ENCODE measurements at regions not wholly inside any gene's neighbourhood (a gene's known extent, or its start where the extent isn't known, plus 50 kb on each side); places are given as distances from the start of the nearest gene placed in this dataset.
"Not testable (repeated sequence)": the region's sequence is repeated elsewhere in the genome, so short reads cannot be mapped to it uniquely, and the experiment has no call there.

- no peak for DNase-seq (ENCODE audit: low spot score)
Measured at GRCh38 chr7:68707958-68708357, 890.3 kb upstream of the AUTS2 start.

DNA sequence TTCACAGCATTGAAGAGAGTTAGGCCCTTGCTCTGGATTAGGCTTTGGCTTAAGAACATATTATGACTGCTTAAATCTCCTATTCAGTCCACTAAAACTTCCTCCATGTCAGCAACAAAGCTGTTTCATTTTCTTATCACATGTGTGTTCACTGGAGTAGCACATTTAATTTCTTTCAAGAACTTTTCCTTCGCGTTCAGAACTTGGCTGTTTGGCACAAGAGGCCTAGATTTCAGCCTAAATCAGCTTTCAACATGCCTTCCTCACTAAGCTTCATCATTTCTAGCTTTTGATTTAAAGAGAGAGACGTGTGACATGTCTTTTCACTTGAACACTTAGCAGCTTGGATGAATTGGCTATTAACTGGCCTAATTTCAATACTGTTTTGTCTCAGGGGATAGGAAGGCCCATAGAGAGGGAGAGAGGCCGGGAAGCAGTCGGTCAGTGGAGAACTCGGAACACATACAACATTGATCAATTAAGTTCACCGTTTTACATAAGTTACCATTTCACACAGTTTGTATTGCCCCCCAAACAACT is 885.2 kb upstream of the AUTS2 start:
- DNase-seq (ENCODE audit: low spot score): no peak

DNA sequence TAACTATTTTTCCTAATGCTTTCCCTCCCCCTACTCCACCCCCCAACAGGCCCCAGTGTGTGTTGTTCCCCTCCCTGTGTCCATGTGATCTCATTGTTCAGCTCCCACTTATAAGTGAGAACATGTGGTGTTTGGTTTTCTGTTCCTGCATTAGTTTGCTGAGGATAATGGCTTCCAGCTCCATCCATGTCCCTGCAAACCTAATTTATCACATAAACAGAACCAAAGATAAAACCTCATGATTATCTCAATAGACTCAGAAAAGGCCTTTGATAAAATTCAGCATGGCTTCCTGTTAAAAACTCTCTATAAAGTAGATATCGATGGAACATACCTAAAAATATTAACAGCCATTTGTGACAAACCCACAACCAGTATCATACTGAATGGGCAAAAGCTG is 884.1 kb upstream of the AUTS2 start:
- not testable (repeated sequence) for DNase-seq (ENCODE audit: low spot score)

- DNase-seq (ENCODE audit: low spot score): no peak
Measured at GRCh38 chr7:68715907-68716306, 882.4 kb upstream of the AUTS2 start.

- DNase-seq (ENCODE audit: low spot score): no peak
Measured at GRCh38 chr7:68717176-68717575, 881.1 kb upstream of the AUTS2 start.

- DNase-seq (ENCODE audit: low spot score): no peak
Measured at GRCh38 chr7:68718097-68718551, 880.2 kb upstream of the AUTS2 start.

GRCh38 chr7:68720697-68721096 is 877.6 kb upstream of the AUTS2 start:
- DNase-seq (ENCODE audit: low spot score): no peak

DNA sequence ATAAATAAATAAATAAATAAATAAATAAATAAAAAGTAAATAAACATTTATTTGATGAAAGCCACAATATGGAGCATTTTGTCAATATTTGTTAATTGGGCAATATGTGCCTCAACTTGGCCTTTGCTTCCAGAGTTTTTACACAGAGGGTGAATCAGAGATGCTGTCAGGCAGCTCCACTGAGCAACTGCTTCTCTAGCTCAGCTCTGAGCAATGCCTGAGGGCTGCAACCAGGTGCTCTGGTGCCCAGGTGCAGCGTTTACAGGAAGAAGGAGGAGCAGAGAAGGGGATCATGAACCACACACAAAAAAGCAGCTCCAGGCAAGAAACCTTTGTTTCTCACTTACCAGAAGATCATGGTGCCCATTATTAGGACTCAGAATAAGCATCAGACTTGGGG is 876.2 kb upstream of the AUTS2 start:
- no peak for DNase-seq (ENCODE audit: low spot score)

GRCh38 chr7:68724965-68725364 is 873.3 kb upstream of the AUTS2 start:
- no peak for DNase-seq (ENCODE audit: low spot score)

GRCh38 chr7:68725843-68726785 is 872.2 kb upstream of the AUTS2 start:
- no peak for DNase-seq (ENCODE audit: low spot score)

- not testable (repeated sequence) for DNase-seq (ENCODE audit: low spot score)
Measured at GRCh38 chr7:68728720-68729119, 869.6 kb upstream of the AUTS2 start.

DNA sequence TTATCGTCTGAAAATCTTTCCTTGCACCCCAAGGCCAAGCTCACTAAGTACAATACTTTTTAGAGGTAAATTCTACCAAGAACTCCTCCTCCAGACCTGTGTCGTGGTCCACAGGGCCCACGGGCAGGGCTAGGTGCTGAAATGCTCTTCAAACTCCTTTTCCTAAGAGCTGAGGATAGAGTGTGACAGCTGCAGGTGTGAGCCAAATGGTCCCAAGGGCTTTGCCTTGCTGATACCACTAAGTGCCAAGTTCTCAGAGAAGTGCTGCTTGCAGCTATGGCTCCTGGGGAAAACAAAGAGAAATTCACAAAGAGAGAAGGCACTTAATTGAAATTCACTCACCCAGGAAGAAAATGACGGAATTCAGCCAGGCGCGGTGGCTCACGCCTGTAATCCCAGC is 868.9 kb upstream of the AUTS2 start:
- DNase-seq (ENCODE audit: low spot score): no peak

- DNase-seq (ENCODE audit: low spot score): no peak
Measured at GRCh38 chr7:68730194-68730593, 868.1 kb upstream of the AUTS2 start.

DNA sequence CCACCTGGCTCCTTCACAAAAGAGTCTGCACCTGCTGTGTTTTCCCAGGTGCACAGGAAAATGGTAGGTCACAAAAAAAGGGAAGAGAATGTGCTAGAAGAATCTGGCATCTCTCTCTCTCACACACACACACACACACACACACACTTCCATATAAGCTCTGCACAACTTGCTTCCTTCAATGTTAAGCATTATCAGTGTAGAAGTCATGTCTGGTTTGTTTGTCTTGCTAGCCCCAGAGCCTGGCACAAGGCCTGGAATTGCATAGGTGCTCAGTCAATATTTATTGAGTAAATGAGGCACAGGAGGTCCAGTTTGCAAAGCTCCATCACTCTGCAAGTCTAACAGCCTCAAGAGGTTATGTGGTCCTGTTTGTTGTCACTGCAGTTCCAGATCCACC is 867.3 kb upstream of the AUTS2 start:
- DNase-seq (ENCODE audit: low spot score): no peak

GRCh38 chr7:68733219-68734153 is 864.8 kb upstream of the AUTS2 start:
- DNase-seq (ENCODE audit: low spot score): no peak

GRCh38 chr7:68734431-68734830 is 863.8 kb upstream of the AUTS2 start:
- DNase-seq (ENCODE audit: low spot score): no peak

DNA sequence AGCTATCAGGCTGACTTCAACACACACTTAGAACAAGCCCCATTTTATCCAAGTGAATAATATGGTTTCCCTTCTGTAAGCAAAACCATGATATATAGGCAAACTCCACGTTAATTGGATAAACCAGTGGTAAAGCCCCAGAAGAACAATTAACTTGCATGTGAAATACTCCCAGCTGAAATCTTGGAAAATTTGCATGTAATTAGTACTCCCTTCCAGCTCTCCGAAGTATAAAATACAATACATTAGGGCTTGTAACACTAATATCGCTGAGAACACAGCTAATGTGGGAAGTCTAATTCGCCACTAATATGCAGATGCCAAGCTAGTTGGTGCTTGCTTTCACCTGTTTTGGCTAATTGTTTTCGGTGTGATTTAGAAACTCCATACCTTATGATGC is 859.0 kb upstream of the AUTS2 start:
- no peak for DNase-seq (ENCODE audit: low spot score)

GRCh38 chr7:68744036-68744435 is 854.2 kb upstream of the AUTS2 start:
- DNase-seq (ENCODE audit: low spot score): no peak

- no peak for DNase-seq (ENCODE audit: low spot score)
Measured at GRCh38 chr7:68748934-68749900, 849.1 kb upstream of the AUTS2 start.

- DNase-seq (ENCODE audit: low spot score): no peak
Measured at GRCh38 chr7:68752485-68753178, 845.6 kb upstream of the AUTS2 start.

GRCh38 chr7:68754414-68754813 is 843.9 kb upstream of the AUTS2 start:
- DNase-seq (ENCODE audit: low spot score): no peak

All from AG08396 (cell line).